DND-41 (cell line): ENCODE measurements at regions not wholly inside any gene's neighbourhood (a gene's known extent, or its start where the extent isn't known, plus 50 kb on each side); places are given as distances from the start of the nearest gene placed in this dataset.

Experiments used
- CTCF ChIP-seq: IDR thresholded peaks from 2 replicates; pipeline ENCODE4 v1.5.1; 2012; ENCODE audit warnings: borderline replicate concordance, low read length, moderate library complexity, mild to moderate bottlenecking; ENCODE audit not compliant: poor library complexity, severe bottlenecking; ENCODE audit errors: extremely low read depth
- EZH2 ChIP-seq: IDR thresholded peaks from 3 replicates; pipeline ENCODE4 v1.6.1; 2012; ENCODE audit warnings: borderline replicate concordance, low read depth, mild to moderate bottlenecking, moderate library complexity, low read length, inconsistent platforms; ENCODE audit not compliant: severe bottlenecking

GRCh38 chr1:224860488-224861338, 68.8 kb upstream of the DNAH14 start:
- no peak for TF ChIP-seq EZH2
- TF ChIP-seq CTCF = no peak
